GM21528 (cell line): ENCODE measurements at regions not wholly inside any gene's neighbourhood (a gene's known extent, or its start where the extent isn't known, plus 50 kb on each side); places are given as distances from the start of the nearest gene placed in this dataset.
"Not testable (repeated sequence)": the region's sequence is repeated elsewhere in the genome, so short reads cannot be mapped to it uniquely, and the experiment has no call there.

Source experiments
- ATAC-seq: cut with Tn5 transposase; IDR thresholded peaks from one replicate; pipeline ENCODE4 v1.9.1; 2021; ENCODE audit warnings: mild to moderate bottlenecking, moderate library complexity; ENCODE audit not compliant: unreplicated experiment, low FRiP score

- ATAC-seq, result no peak
Observed at GRCh38 chr18:5024741-5025140, 172.3 kb downstream of the AKAIN1 start.

- no peak for ATAC-seq
Observed at GRCh38 chr18:5021558-5021957, 175.5 kb downstream of the AKAIN1 start.

GRCh38 chr18:5015213-5015612, 181.8 kb downstream of the AKAIN1 start:
- no peak for ATAC-seq

- ATAC-seq, result not testable (repeated sequence)
Observed at GRCh38 chr18:5004031-5004820, 192.8 kb downstream of the AKAIN1 start.

GRCh38 chr18:4994710-4995109, 202.3 kb downstream of the AKAIN1 start:
- no peak for ATAC-seq

- ATAC-seq, result no peak
Observed at GRCh38 chr18:4987452-4988405, 209.3 kb downstream of the AKAIN1 start.

GRCh38 chr18:4986677-4987076, 210.4 kb downstream of the AKAIN1 start:
- ATAC-seq, result no peak

- no peak for ATAC-seq
Observed at GRCh38 chr18:4986066-4986465, 211.0 kb downstream of the AKAIN1 start.

- ATAC-seq, result no peak
Observed at GRCh38 chr18:4961121-4961909, 235.7 kb downstream of the AKAIN1 start.

- no peak for ATAC-seq
Observed at GRCh38 chr18:4960578-4960977, 236.5 kb downstream of the AKAIN1 start.

- no peak for ATAC-seq
Observed at GRCh38 chr18:4931209-4931608, 265.8 kb downstream of the AKAIN1 start.

GRCh38 chr18:4921548-4921947, 275.5 kb downstream of the AKAIN1 start:
- ATAC-seq, result no peak

- ATAC-seq, result not testable (repeated sequence)
Observed at GRCh38 chr18:4917509-4917908, 279.5 kb downstream of the AKAIN1 start.

GRCh38 chr18:4908328-4908727, 288.7 kb downstream of the AKAIN1 start:
- ATAC-seq, result no peak

GRCh38 chr18:4906856-4907255, 290.2 kb downstream of the AKAIN1 start:
- no peak for ATAC-seq

- no peak for ATAC-seq
Observed at GRCh38 chr18:4888251-4889040, 308.6 kb downstream of the AKAIN1 start.

GRCh38 chr18:4878480-4878879, 318.6 kb downstream of the AKAIN1 start:
- ATAC-seq, result no peak

GRCh38 chr18:4871197-4871596, 325.9 kb downstream of the AKAIN1 start:
- no peak for ATAC-seq

- no peak for ATAC-seq
Observed at GRCh38 chr18:4870177-4870773, 326.8 kb downstream of the AKAIN1 start.
